ENCODE measurements at regions not wholly inside any gene's neighbourhood (a gene's known extent, or its start where the extent isn't known, plus 50 kb on each side); places are given as distances from the start of the nearest gene placed in this dataset.

DNA sequence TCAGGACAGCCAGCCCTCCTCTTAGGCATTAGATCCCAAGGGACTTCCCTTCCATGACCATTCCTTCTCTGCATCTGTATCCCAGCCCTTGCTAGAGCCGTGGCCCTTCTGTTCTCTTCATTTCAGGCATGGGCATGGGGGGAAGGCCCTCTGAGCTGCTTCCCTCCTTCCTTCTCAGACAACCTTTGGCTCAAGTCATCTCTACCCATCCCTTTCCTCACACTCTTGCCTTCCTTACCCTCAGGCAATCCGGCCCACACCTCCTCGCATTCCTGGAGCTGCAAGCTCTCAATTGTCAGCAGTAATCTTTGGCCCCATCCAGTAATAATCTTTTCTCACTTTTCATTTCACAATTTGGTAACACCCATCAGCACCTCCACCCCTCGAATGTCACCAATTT lies 426.9 kb upstream of the JARID2 start (continued):
- TF ChIP-seq RAD21 (IDR thresholded peaks at IDR 0.05; ENCODE audit: insufficient read depth, low read depth, low read length) = no peak
- TF ChIP-seq YBX1 (IDR thresholded peaks at IDR 0.05) = no peak
- TF ChIP-seq NR2C2 (IDR thresholded peaks at IDR 0.05; ENCODE audit: borderline replicate concordance, control insufficient read depth, insufficient read length, low read depth) = no peak
- TF ChIP-seq IKZF1 (conservative IDR thresholded peaks at IDR 0.05) = no peak
- TF ChIP-seq, protein P1, sequence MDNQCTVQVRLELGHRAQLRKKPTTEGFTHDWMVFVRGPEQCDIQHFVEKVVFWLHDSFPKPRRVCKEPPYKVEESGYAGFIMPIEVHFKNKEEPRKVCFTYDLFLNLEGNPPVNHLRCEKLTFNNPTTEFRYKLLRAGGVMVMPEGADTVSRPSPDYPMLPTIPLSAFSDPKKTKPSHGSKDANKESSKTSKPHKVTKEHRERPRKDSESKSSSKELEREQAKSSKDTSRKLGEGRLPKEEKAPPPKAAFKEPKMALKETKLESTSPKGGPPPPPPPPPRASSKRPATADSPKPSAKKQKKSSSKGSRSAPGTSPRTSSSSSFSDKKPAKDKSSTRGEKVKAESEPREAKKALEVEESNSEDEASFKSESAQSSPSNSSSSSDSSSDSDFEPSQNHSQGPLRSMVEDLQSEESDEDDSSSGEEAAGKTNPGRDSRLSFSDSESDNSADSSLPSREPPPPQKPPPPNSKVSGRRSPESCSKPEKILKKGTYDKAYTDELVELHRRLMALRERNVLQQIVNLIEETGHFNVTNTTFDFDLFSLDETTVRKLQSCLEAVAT (IDR thresholded peaks at IDR 0.05) = no peak
- TF ChIP-seq IKZF2 (IDR thresholded peaks at IDR 0.05) = no peak
- TF ChIP-seq SP1 (IDR thresholded peaks at IDR 0.05; ENCODE audit: low read depth, low read length) = no peak
- TF ChIP-seq FOXM1 (IDR thresholded peaks at IDR 0.05; ENCODE audit: low read depth, low read length) = no peak
- TF ChIP-seq ZNF384 (IDR thresholded peaks at IDR 0.05; ENCODE audit: borderline replicate concordance, low read depth, low read length) = no peak
- TF ChIP-seq CHD1 (IDR thresholded peaks at IDR 0.05; ENCODE audit: low read depth, low read length) = no peak
- no peak for TF ChIP-seq HDGF (IDR thresholded peaks at IDR 0.05)
- TF ChIP-seq, protein P2, sequence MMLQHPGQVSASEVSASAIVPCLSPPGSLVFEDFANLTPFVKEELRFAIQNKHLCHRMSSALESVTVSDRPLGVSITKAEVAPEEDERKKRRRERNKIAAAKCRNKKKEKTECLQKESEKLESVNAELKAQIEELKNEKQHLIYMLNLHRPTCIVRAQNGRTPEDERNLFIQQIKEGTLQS (IDR thresholded peaks at IDR 0.05; ENCODE audit: borderline replicate concordance, extremely low read depth, low read depth, low read length) = no peak

DNA sequence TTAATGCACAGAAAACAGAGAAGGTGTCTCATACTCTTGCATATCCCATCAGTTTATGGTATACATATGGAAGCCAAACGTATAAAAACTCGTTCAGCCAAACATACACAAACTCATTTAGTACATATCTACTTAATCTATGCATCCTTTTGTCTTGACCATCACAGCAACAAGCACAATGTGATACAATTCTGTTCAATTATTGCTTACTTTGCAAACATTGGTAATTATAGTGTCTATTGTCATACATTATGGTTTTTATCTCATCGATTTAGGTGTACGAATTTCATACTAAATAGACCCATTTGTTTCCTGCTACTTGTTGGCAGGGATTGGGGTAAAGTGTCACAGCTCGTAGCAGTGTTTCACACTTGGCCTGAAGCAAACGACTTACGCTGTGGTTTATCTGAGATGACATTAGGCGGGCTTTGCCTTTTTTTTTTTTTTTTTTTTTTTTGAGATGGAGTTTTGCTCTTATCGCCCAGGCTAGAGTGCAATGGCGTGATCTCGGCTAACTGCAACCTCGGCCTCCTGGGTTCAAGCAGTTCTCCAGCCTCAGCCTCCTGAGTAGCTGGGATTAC lies 425.9 kb upstream of the JARID2 start:
- ChIA-PET RAD21 (ENCODE audit: unreplicated experiment) (no interaction called here), CTCF (no interaction called here), SMC1A (ENCODE audit: uncharacterized antibody, unreplicated experiment) (interaction anchor here (1.3 kb wide), 1 partner anchor 13 kb away, joined by 3 read pairs; no protein-coding TSS in a partner anchor), POLR2A (no interaction called here)
- Histone ChIP-seq H3K9me3 (replicated peaks; ENCODE audit: control insufficient read depth, insufficient read depth, low read length) (no peaks in the 10 kb centered on the region; the same call in 2 of the 3 replicates), H3K4me1 (ENCODE audit: control insufficient read depth, insufficient read depth, low read length) (0 out of 2 replicates have a peak, but pooled peaks cover 4% of the 10 kb centered on the region), H4K20me1 (ENCODE audit: control insufficient read depth, insufficient read depth) (no peaks in the 10 kb centered on the region), H3K79me2 (ENCODE audit: control insufficient read depth, insufficient read depth, low read length) (no peaks in the 10 kb centered on the region), H3K27ac (ENCODE audit: control insufficient read depth, insufficient read depth) (no peak overlapping the region), H2AFZ (ENCODE audit: control insufficient read depth, low read depth, low read length) (no peak overlapping the region), H3K36me3 (ENCODE audit: control insufficient read depth in 2 of 2, insufficient read depth in 2 of 2, low read length in 1 of 2) (no peaks in the 10 kb centered on the region), H3K4me2 (ENCODE audit: control insufficient read depth, insufficient read depth) (no peak overlapping the region), H3K9ac (ENCODE audit: control insufficient read depth, insufficient read depth, low read length) (no peak overlapping the region), H3K4me3 (no peak overlapping the region), H3K27me3 (replicated peaks in 1 of 2; ENCODE audit: control insufficient read depth in 2 of 2, insufficient read depth in 2 of 2, low read length in 1 of 2) (no peaks in the 10 kb centered on the region; a peak in 1 of 4 replicates)
- intact Hi-C loops (cut with micrococcal nuclease; ENCODE audit: unreplicated experiment) = no loop called here
- DNase-seq (ENCODE audit: low read depth, low spot score) (no peak), ATAC-seq (no peak), FAIRE-seq (no peak)
- in situ Hi-C loops (cut with MboI) = no loop called here
- WGBS (ENCODE audit: insufficient coverage, insufficient replicate concordance, low lambda C conversion rate, missing lambda C conversion rate) = 82% methylated on average over 11 of the region's 12 CpGs
- no TSS peak for BruUV-seq (replicated peaks)
- no peak for TF ChIP-seq CEBPB (IDR thresholded peaks at IDR 0.05; ENCODE audit: borderline replicate concordance in 1 of 2, low read depth in 2 of 2, low read length in 2 of 2)
- TF ChIP-seq, protein P3, sequence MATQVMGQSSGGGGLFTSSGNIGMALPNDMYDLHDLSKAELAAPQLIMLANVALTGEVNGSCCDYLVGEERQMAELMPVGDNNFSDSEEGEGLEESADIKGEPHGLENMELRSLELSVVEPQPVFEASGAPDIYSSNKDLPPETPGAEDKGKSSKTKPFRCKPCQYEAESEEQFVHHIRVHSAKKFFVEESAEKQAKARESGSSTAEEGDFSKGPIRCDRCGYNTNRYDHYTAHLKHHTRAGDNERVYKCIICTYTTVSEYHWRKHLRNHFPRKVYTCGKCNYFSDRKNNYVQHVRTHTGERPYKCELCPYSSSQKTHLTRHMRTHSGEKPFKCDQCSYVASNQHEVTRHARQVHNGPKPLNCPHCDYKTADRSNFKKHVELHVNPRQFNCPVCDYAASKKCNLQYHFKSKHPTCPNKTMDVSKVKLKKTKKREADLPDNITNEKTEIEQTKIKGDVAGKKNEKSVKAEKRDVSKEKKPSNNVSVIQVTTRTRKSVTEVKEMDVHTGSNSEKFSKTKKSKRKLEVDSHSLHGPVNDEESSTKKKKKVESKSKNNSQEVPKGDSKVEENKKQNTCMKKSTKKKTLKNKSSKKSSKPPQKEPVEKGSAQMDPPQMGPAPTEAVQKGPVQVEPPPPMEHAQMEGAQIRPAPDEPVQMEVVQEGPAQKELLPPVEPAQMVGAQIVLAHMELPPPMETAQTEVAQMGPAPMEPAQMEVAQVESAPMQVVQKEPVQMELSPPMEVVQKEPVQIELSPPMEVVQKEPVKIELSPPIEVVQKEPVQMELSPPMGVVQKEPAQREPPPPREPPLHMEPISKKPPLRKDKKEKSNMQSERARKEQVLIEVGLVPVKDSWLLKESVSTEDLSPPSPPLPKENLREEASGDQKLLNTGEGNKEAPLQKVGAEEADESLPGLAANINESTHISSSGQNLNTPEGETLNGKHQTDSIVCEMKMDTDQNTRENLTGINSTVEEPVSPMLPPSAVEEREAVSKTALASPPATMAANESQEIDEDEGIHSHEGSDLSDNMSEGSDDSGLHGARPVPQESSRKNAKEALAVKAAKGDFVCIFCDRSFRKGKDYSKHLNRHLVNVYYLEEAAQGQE (IDR thresholded peaks at IDR 0.05; ENCODE audit: low read depth, low read length) = no peak
- TF ChIP-seq MTA2 (IDR thresholded peaks at IDR 0.05; ENCODE audit: low read depth) = no peak
- TF ChIP-seq MYB (IDR thresholded peaks at IDR 0.05; ENCODE audit: borderline replicate concordance, low read depth, low read length) = no peak
- no peak for TF ChIP-seq EED (IDR thresholded peaks at IDR 0.05; ENCODE audit: low read depth)
- TF ChIP-seq STAT3 (IDR thresholded peaks at IDR 0.05; ENCODE audit: low read depth, low read length) = no peak

Data from GM12878 (cell line).